Ishikawa (cell line): ENCODE measurements at regions not wholly inside any gene's neighbourhood (a gene's known extent, or its start where the extent isn't known, plus 50 kb on each side); places are given as distances from the start of the nearest gene placed in this dataset.

ENCODE experiments used
- CEBPB ChIP-seq: IDR thresholded peaks from 2 replicates; pipeline ENCODE4 v1.6.1; 2012
- CREB1 ChIP-seq: IDR thresholded peaks from 2 replicates; pipeline ENCODE4 v1.6.1; 2012; ENCODE audit warnings: low read depth
- EGR1 ChIP-seq: IDR thresholded peaks from 2 replicates; pipeline ENCODE4 v1.6.1; 2012
- EP300 ChIP-seq: IDR thresholded peaks from 2 replicates; pipeline ENCODE4 v1.6.1; 2012; ENCODE audit warnings: borderline replicate concordance
- FOXM1 ChIP-seq: IDR thresholded peaks from 2 replicates; pipeline ENCODE4 v1.6.1; 2012; ENCODE audit warnings: low read depth, borderline replicate concordance
- NFIC ChIP-seq: IDR thresholded peaks from 2 replicates; pipeline ENCODE4 v1.6.1; 2012
- RAD21 ChIP-seq: IDR thresholded peaks from 2 replicates; pipeline ENCODE4 v1.6.1; 2012; ENCODE audit warnings: low read depth
- TAF1 ChIP-seq: IDR thresholded peaks from 2 replicates; pipeline ENCODE4 v1.6.1; 2012; ENCODE audit warnings: low read depth, mild to moderate bottlenecking
- TCF12 ChIP-seq: IDR thresholded peaks from 2 replicates; pipeline ENCODE4 v1.6.1; 2012; ENCODE audit warnings: low read depth
- TEAD4 ChIP-seq: IDR thresholded peaks from 2 replicates; pipeline ENCODE4 v1.6.1; 2012
- YY1 ChIP-seq: IDR thresholded peaks from 2 replicates; pipeline ENCODE4 v1.6.1; 2012; ENCODE audit warnings: low read depth
- ZBTB7A ChIP-seq: IDR thresholded peaks from 2 replicates; pipeline ENCODE4 v1.6.1; 2012; ENCODE audit warnings: low read depth
- TF ChIP-seq, protein P1 (sequence below): IDR thresholded peaks from 2 replicates; pipeline ENCODE4 v1.6.1; 2012
- TF ChIP-seq, protein P2 (sequence below): IDR thresholded peaks from 2 replicates; pipeline ENCODE4 v1.6.1; 2012; ENCODE audit warnings: low read depth, mild to moderate bottlenecking
- TF ChIP-seq, protein P3 (sequence below): IDR thresholded peaks from 2 replicates; pipeline ENCODE4 v1.6.1; 2012

DNA sequence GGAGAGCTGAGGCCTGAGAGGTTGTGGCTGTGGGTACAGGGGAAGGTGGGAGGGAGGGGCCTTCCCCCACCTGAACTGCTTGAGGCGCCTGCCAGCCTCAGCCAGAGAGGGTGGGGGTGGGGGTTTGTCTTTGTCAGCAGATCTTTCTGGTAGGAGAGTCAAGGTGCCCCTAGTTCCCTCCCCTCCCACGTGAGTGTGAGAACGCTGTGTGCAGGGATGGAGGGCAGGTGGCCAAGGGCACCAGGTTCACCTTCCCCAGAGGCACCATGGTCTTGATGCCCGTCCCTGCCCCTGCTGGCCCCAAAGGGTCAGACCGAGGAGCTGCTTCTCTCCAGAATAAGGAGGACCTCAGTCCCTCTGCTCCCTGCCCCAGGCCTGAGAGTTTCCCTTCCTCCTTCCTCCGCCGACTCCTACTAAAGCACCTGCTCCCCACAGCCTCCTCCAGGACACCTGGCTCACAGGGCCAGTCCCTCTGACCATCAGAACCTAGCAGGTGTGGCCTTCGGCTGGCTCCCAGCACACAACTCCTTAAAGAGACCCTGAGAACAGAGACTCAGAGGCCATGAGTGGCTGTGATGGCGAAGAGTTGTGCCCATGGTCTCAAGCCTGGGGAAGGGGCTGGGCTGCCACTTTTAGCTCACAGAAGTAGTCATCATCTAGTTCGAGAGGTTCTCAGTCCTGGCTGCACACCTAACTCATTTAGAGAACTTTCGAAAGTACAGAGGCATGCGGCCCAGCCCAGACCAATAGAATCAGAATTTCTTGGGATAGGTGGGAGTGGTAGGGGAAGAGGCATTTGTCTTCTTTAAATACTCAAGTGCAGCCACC, 113.2 kb upstream of the LHX1 start:
- TF ChIP-seq TEAD4 (no peak), CREB1 (no peak), ZBTB7A (no peak), FOXM1 (no peak), YY1 (no peak), NFIC (no peak), EP300 (no peak), TAF1 (no peak), EGR1 (no peak), TCF12 (no peak), CEBPB (no peak), RAD21 (no peak)
- TF ChIP-seq, protein P1, sequence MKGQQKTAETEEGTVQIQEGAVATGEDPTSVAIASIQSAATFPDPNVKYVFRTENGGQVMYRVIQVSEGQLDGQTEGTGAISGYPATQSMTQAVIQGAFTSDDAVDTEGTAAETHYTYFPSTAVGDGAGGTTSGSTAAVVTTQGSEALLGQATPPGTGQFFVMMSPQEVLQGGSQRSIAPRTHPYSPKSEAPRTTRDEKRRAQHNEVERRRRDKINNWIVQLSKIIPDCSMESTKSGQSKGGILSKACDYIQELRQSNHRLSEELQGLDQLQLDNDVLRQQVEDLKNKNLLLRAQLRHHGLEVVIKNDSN = no peak
- TF ChIP-seq, protein P2, sequence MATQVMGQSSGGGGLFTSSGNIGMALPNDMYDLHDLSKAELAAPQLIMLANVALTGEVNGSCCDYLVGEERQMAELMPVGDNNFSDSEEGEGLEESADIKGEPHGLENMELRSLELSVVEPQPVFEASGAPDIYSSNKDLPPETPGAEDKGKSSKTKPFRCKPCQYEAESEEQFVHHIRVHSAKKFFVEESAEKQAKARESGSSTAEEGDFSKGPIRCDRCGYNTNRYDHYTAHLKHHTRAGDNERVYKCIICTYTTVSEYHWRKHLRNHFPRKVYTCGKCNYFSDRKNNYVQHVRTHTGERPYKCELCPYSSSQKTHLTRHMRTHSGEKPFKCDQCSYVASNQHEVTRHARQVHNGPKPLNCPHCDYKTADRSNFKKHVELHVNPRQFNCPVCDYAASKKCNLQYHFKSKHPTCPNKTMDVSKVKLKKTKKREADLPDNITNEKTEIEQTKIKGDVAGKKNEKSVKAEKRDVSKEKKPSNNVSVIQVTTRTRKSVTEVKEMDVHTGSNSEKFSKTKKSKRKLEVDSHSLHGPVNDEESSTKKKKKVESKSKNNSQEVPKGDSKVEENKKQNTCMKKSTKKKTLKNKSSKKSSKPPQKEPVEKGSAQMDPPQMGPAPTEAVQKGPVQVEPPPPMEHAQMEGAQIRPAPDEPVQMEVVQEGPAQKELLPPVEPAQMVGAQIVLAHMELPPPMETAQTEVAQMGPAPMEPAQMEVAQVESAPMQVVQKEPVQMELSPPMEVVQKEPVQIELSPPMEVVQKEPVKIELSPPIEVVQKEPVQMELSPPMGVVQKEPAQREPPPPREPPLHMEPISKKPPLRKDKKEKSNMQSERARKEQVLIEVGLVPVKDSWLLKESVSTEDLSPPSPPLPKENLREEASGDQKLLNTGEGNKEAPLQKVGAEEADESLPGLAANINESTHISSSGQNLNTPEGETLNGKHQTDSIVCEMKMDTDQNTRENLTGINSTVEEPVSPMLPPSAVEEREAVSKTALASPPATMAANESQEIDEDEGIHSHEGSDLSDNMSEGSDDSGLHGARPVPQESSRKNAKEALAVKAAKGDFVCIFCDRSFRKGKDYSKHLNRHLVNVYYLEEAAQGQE = no peak
- TF ChIP-seq, protein P3, sequence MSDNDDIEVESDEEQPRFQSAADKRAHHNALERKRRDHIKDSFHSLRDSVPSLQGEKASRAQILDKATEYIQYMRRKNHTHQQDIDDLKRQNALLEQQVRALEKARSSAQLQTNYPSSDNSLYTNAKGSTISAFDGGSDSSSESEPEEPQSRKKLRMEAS = no peak

DNA sequence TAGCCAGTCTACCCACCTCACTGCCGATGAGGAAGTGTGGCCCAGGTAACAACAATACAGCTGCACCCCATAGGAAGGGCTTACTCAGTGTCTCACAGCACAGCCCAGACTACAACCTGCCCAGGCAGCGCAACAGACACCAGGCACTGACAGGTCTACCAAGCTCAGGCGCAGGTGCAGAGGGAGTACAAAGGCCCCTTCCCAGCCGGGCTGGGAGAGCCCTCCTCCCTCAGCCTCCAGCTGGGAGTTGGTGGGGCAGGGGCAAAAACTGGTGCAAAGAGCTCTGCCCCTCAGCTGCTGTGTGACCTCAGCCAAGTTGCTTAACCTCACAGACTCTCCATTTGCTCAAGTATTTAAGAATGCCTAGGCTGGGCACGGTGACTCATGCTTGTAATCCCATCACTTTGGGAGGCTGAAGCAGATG, 112.6 kb upstream of the LHX1 start:
- no peak for TF ChIP-seq RAD21

DNA sequence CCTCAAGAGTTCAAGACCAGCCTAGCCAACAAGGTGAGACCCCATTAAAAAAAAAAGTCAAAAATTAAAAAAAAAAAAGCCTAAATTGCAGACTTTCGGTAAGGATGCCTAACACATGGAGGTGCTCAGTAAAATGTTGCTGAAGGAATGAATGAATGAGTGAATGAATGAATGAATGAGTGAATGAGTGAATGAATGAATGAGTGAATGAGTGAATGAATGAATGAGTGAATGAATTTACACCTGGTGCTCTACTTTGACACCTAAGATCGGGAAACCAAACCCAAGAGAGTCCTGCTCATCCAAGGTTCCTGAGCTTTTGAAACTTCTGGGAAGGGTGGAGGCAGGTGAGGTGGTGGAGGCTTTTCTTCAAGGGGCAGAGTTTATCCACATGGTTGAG, 112.2 kb upstream of the LHX1 start:
- TF ChIP-seq EP300 (no peak), FOXM1 (no peak), CEBPB (no peak)
- TF ChIP-seq, protein P1 = no peak

DNA sequence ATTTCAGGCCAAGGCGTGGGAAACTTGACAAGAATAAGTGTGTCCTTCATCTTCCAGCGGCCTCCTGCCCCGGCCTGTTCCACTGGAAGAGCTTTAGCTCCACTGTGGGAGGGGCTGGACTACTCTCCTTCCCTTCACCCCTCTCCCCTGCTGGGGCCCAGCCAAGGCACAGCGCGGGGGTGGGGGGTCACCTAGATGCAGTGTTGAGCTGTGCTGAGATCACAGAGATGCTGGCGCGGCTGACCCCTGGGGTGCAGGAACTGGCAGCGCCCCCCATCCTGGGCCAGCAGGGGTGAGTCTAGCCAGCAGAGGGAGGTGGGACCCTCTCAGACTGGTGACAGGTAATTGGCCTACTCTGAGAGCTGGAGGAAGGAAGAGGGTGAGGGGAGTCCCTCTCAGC, 111.8 kb upstream of the LHX1 start:
- TF ChIP-seq, protein P2 = no peak
- TF ChIP-seq FOXM1 (no peak), YY1 (no peak), NFIC (no peak)

DNA sequence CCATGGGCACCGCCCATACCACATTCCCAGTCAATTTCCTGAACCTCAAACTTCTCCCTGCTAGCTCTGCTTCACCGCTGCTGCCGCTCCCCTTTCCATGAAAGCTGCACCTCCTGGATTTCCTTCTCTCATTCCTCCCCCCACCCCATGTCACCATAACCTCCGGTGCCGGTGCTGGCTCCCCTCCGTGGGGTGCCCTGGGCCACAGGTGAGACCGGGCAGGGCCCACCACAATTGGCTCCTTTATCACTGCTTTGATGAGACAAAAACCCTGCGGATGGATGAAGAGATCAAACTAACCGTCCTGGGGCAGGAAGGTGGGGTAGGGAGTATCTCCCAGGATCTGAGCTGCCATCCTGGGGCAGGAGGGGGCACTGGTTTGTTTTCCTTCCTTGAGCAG, 111.3 kb upstream of the LHX1 start:
- TF ChIP-seq ZBTB7A (no peak), RAD21 (no peak), EGR1 (no peak), CEBPB (no peak), CREB1 (no peak), TEAD4 (no peak), FOXM1 (no peak), TAF1 (no peak)
- TF ChIP-seq, protein P3 = no peak

DNA sequence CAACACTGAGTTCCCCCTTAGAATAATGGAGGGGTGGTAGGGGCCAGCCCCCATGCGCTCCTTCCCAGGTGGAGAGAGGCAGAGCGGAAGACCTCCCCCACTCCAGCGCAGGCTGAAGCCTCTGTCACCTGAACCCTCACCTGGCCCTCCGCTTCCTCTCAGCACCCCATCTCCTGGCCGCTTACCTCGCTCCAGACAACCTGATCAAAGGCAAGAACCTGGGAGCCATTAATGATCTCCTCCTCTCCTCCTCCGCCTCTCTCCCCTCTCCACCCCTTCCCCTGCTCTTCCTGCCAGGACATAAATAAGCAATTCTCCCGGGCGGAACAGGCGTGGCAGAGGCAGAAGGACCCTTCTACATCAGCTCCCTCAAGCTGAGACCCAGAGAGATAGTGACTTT, 110.2 kb upstream of the LHX1 start:
- TF ChIP-seq TCF12 (no peak), TEAD4 (no peak), YY1 (no peak), RAD21 (no peak), TAF1 (no peak), FOXM1 (no peak), EGR1 (no peak)
- TF ChIP-seq, protein P1 = no peak
- TF ChIP-seq, protein P3 = no peak
